HG02981 (cell line): ENCODE measurements at regions not wholly inside any gene's neighbourhood (a gene's known extent, or its start where the extent isn't known, plus 50 kb on each side); places are given as distances from the start of the nearest gene placed in this dataset.

Experiments used
- ATAC-seq: cut with Tn5 transposase; IDR thresholded peaks from one replicate; pipeline ENCODE4 v1.9.1; 2021; ENCODE audit warnings: mild to moderate bottlenecking, moderate library complexity; ENCODE audit not compliant: unreplicated experiment

GRCh38 chr13:74683411-74683810 is 549.2 kb upstream of the KLF12 start:
- ATAC-seq, result no peak

GRCh38 chr13:74682746-74683145 is 548.5 kb upstream of the KLF12 start:
- ATAC-seq, result no peak

GRCh38 chr13:74681891-74682290 is 547.7 kb upstream of the KLF12 start:
- no peak for ATAC-seq

- ATAC-seq, result no peak
Observed at GRCh38 chr13:74678308-74678965, 544.2 kb upstream of the KLF12 start.

- no peak for ATAC-seq
Observed at GRCh38 chr13:74675972-74676371, 541.8 kb upstream of the KLF12 start.

DNA sequence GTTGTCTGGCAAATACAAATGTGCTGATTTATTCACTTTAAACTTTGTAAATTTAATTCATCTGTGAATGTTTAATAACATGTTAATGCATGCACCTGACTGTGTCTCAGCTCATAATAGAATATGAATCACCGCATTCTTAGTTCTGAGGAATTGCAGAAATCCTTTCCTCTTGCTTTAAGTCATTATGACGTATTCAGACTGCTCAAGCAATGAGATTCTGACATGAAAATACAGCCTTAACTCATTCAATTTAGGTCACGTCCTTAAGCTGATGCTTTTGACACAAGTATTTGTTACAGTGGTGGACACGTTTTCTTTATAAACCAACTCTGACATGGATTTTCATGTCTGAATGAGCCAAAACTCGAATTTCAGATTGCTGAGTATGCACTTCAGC is 541.0 kb upstream of the KLF12 start:
- ATAC-seq, result no peak

DNA sequence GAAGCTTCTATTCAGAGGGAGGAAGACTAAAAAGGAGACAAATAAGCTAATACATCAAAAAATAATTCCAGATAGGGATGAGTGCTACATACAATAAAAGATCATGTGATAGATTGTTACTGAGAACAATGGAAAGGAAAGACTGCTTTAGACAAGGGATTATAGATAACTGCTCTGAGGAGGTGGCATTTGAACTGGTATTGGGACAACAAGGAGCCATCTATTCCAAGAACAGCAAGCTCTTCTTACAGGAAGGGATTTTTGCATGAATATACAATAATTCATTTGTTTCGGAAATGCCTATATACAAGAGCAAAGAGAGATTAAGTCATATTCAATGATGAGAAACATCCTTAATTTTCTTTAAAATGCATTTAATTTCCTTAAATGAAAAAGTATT is 540.5 kb upstream of the KLF12 start:
- ATAC-seq, result no peak

- ATAC-seq, result no peak
Observed at GRCh38 chr13:74669149-74669548, 534.9 kb upstream of the KLF12 start.

GRCh38 chr13:74667656-74668203 is 533.5 kb upstream of the KLF12 start:
- no peak for ATAC-seq

DNA sequence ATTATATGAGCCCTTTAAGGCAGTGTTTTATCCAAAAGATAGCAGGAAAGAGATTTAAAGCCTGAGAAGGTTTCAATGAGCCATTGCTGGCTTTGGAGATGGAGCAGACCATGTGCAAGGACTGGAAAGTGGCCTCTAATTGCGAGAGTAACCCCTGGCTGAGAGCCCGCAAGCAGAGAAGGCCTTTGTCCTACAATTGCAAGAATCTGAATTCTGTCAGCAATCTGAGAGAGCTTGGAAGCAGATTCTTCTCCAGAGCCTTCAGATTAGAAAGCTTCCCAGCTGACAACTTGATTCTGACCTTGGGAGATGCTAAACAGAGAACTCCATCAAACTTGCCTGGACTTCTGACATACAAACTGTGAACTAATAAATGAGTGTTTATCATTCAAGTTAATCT is 528.7 kb upstream of the KLF12 start:
- ATAC-seq, result no peak

- no peak for ATAC-seq
Observed at GRCh38 chr13:74661851-74662250, 527.6 kb upstream of the KLF12 start.

DNA sequence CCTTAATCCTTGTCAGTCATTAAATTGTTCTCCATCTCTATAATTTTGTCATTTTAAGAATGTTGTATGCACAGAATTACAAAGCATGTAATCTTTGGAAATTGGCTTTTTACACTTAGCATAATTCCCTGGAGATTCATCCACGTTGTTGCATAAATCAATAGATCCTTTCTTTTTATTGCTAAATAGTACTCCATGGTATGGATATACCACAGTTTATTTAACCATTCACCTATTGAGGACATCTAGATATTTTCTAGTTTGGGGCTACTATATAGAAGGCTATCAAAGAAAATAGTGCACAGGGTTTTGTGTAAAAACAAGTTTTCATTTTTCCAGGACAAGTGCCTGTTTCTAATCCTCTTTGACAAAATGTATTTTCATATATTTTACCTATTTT is 523.6 kb upstream of the KLF12 start:
- ATAC-seq, result no peak

- ATAC-seq, result no peak
Observed at GRCh38 chr13:74651121-74651520, 516.9 kb upstream of the KLF12 start.

DNA sequence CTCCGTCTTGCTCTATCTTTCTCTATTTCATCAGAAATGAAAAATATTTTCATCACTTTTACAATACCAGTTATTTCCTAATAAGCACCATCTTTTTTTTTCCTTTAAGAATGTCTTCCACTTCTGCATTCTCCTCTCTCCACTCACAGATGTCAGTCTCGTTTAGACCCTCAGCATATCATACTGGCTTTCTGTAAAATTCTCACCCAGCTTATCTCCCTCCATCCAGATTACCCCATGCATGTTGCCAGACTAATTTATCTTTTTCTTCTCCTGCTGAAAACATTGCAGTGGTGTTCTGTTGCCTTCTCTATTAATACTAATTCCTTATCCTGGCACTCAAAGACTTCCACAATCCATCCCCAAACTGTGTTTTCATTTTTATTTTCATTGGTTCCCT is 513.8 kb upstream of the KLF12 start:
- ATAC-seq, result no peak

GRCh38 chr13:74647211-74647610 is 513.0 kb upstream of the KLF12 start:
- no peak for ATAC-seq

DNA sequence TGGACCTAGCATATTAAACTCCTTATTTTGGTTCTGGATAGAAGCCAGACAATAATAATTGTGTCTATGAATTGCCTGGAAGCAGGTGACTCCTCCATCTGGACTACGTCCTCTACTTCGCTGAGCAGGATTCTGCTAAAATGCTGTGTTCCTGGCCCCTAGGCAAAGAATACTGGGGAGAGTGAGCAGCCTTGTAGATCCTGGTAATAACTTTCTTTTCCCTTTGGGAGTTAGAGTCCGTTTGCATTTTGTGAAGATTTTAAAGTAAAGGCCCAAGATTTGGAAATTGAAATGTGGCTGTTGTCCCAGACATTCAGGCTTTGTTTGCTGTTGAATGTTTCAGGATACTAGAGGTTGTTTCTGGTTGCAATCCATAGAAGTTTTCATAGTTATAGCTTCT is 511.9 kb upstream of the KLF12 start:
- ATAC-seq, result no peak

- ATAC-seq, result no peak
Observed at GRCh38 chr13:74645586-74645985, 511.4 kb upstream of the KLF12 start.

- no peak for ATAC-seq
Observed at GRCh38 chr13:74644229-74644628, 510.0 kb upstream of the KLF12 start.

DNA sequence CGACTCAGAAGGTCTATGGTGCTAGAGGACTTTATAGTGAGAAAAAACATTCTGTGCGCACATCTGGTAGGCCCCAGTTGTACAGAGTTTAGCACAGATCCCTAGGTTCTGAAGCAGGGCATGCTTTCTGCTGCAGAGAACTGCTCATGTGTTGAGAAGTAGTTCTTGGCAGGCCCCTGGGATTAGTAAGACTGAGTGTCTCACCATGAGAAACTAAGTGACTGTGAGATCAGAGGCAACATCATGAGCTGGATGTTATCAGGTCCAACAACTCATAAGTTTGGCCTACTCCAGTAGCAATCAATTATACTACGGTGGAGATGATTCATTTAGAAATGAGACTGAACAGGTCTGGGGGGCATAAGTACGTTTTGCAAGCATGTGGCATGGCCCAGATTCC is 507.4 kb upstream of the KLF12 start:
- no peak for ATAC-seq

DNA sequence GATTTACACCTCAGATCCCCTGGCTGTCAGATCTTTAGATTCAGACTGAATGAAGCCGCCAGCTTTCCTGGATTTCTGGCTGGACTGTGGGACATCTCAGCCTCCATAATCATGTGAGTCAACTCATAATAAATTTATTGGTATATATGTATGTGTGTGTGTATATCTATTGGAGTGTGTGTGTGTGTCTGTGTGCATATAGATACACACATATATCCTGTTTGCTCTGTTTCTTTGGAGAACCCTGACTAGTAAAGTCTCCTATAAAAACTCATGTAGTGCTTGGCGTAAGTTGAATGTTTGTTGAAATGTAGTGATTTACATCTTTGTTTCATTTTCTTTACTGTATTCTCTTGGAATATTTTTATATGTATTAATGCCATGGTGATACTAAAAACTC is 499.5 kb upstream of the KLF12 start:
- ATAC-seq, result no peak

GRCh38 chr13:74629985-74630384 is 495.8 kb upstream of the KLF12 start:
- no peak for ATAC-seq

DNA sequence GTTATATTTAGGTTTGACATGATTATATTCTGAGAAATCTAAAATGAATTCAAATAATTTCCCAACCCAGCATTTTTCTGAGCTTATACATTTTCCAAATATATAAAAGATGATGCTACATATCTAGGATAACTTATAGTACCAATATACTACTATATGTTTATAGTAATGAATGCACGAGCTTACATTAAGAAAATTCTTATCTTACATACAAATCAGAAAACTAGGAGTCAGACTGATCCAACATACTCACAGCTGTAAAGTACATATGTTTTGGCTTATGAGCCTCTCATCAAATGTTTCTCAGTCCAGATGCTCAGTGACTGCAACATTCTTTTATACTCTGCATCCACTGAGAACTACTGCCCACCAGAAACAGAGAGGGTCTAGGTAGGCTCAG is 491.3 kb upstream of the KLF12 start:
- no peak for ATAC-seq

GRCh38 chr13:74623761-74624160 is 489.6 kb upstream of the KLF12 start:
- ATAC-seq, result no peak
